ENCODE measurements at regions not wholly inside any gene's neighbourhood (a gene's known extent, or its start where the extent isn't known, plus 50 kb on each side); places are given as distances from the start of the nearest gene placed in this dataset.
"Not testable (repeated sequence)": the region's sequence is repeated elsewhere in the genome, so short reads cannot be mapped to it uniquely, and the experiment has no call there.

DNA sequence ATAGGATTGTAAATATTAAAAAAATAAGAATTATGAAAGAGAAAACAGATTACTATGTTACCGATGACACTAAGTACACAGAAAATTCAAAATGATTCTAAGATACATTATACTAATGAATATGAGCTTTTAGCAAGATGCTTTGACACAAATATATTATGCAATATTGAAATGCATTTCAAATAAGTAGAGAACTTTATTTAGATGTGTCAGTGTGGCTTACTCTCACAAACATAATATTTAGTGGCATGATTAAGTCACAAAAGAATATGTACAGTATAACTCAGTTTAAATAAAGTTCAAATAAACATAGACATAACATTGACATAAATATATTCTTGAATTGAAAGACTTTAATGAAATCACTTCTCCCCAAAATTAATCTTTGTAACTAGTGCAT is 172.7 kb upstream of the ZNG1F start:
- not testable (repeated sequence) for TF ChIP-seq ZNF274 (IDR thresholded peaks at IDR 0.05; ENCODE audit: low read depth, low read length); YY1 (IDR thresholded peaks at IDR 0.05; ENCODE audit: insufficient read depth, insufficient read length); SUZ12 (IDR thresholded peaks at IDR 0.05; ENCODE audit: extremely low read depth, insufficient read depth, insufficient read length)

Measured in NT2/D1 (cell line).